Lower lobe of right lung (tissue), 2 donors: ENCODE measurements at regions not wholly inside any gene's neighbourhood (a gene's known extent, or its start where the extent isn't known, plus 50 kb on each side); places are given as distances from the start of the nearest gene placed in this dataset.

Source experiments
- ATAC-seq, 2 donors: fragments of 200-7000 bp; cut with Tn5 transposase; one replicate each; pipeline ENCODE4 v1.9.1; 2020 to 2022; ENCODE audit warnings: mild to moderate bottlenecking in 2 of 2, moderate library complexity in 2 of 2
- DNase-seq: peaks from one replicate; pipeline ENCODE4 v3.0.0-alpha.2; 2020
- H3K27ac ChIP-seq: fragments of 200-600 bp; one replicate; pipeline ENCODE4 v1.8.0; 2022
- H3K27me3 ChIP-seq: fragments of 200-600 bp; one replicate; pipeline ENCODE4 v1.8.0; 2022; ENCODE audit warnings: low read depth
- H3K36me3 ChIP-seq: fragments of 200-600 bp; one replicate; pipeline ENCODE4 v1.8.0; 2022; ENCODE audit warnings: mild to moderate bottlenecking
- H3K4me1 ChIP-seq: fragments of 200-600 bp; one replicate; pipeline ENCODE4 v1.8.0; 2022
- H3K4me3 ChIP-seq: fragments of 200-600 bp; one replicate; pipeline ENCODE4 v1.8.0; 2022; ENCODE audit warnings: mild to moderate bottlenecking
- H3K9me3 ChIP-seq: fragments of 200-600 bp; one replicate; pipeline ENCODE4 v1.8.0; 2022
- CTCF ChIP-seq: fragments of 200-600 bp; IDR thresholded peaks from one replicate; pipeline ENCODE4 v1.8.0; 2022; ENCODE audit warnings: antibody characterized with exemption, mild to moderate bottlenecking
- intact Hi-C: fragments of 100-400 bp; cut with DNase I; formaldehyde crosslinking; loops from one replicate; pipeline ENCODE4 v1.11.0; 2022
- donor health status: DM: no; HTN: yes; CAD: no; lungs with severe emphysema.

GRCh38 chr4:115361781-115362180, 248.4 kb upstream of the NDST4 start:
- ATAC-seq (no peak), DNase-seq (no peak)
- no peaks in the 10 kb centered on the region for H3K27me3 ChIP-seq
- H3K4me1 ChIP-seq: no peaks in the 10 kb centered on the region
- no peak overlapping the region for H3K27ac ChIP-seq
- no peak for TF ChIP-seq CTCF
- H3K9me3 ChIP-seq: no peaks in the 10 kb centered on the region
- no peak overlapping the region for H3K4me3 ChIP-seq
- no peaks in the 10 kb centered on the region for H3K36me3 ChIP-seq
- intact Hi-C loops: no loop called here

- no peaks in the 10 kb centered on the region for H3K27me3 ChIP-seq
- H3K27ac ChIP-seq: no peak overlapping the region
- no peak for TF ChIP-seq CTCF
- ATAC-seq (no peak), DNase-seq (no peak)
- no peaks in the 10 kb centered on the region for H3K9me3 ChIP-seq
- no peaks in the 10 kb centered on the region for H3K4me1 ChIP-seq
- no peak overlapping the region for H3K4me3 ChIP-seq
- no peaks in the 10 kb centered on the region for H3K36me3 ChIP-seq
- intact Hi-C loops: no loop called here
These were observed 247.0 kb upstream of the NDST4 start for GRCh38 chr4:115360431-115360830.

- Histone ChIP-seq H3K27me3 (no peaks in the 10 kb centered on the region), H3K9me3 (peaks cover 13% of the 10 kb centered on the region), H3K4me1 (no peaks in the 10 kb centered on the region), H3K4me3 (no peak overlapping the region), H3K36me3 (no peaks in the 10 kb centered on the region), H3K27ac (no peak overlapping the region)
- intact Hi-C loops: no loop called here
- no peak for ATAC-seq
- no peak for DNase-seq
- no peak for TF ChIP-seq CTCF
These were observed 244.4 kb upstream of the NDST4 start for GRCh38 chr4:115357776-115358175.

GRCh38 chr4:115356176-115356575, 242.8 kb upstream of the NDST4 start:
- ATAC-seq (no peak), DNase-seq (no peak)
- Histone ChIP-seq H3K27ac (no peak overlapping the region), H3K27me3 (no peaks in the 10 kb centered on the region), H3K36me3 (no peaks in the 10 kb centered on the region), H3K4me1 (no peaks in the 10 kb centered on the region), H3K4me3 (no peak overlapping the region), H3K9me3 (peaks cover 13% of the 10 kb centered on the region)
- intact Hi-C loops: no loop called here
- TF ChIP-seq CTCF: no peak

GRCh38 chr4:115355329-115355728, 241.9 kb upstream of the NDST4 start:
- DNase-seq: no peak
- TF ChIP-seq CTCF: no peak
- Histone ChIP-seq H3K27ac (no peak overlapping the region), H3K9me3 (peaks cover 13% of the 10 kb centered on the region), H3K4me1 (no peaks in the 10 kb centered on the region), H3K27me3 (no peaks in the 10 kb centered on the region), H3K36me3 (no peaks in the 10 kb centered on the region), H3K4me3 (no peak overlapping the region)
- peak in 1 of 2 donors; percentile 17 for ATAC-seq
- intact Hi-C loops: no loop called here

- Histone ChIP-seq H3K36me3 (no peaks in the 10 kb centered on the region), H3K27ac (no peak overlapping the region), H3K4me1 (no peaks in the 10 kb centered on the region), H3K9me3 (peaks cover 13% of the 10 kb centered on the region), H3K27me3 (no peaks in the 10 kb centered on the region), H3K4me3 (no peak overlapping the region)
- intact Hi-C loops: no loop called here
- DNase-seq (no peak), ATAC-seq (no peak)
- no peak for TF ChIP-seq CTCF
These were observed 239.9 kb upstream of the NDST4 start for GRCh38 chr4:115353370-115353769.
